Endothelial cell of umbilical vein (primary cell): ENCODE measurements at regions not wholly inside any gene's neighbourhood (a gene's known extent, or its start where the extent isn't known, plus 50 kb on each side); places are given as distances from the start of the nearest gene placed in this dataset.

Experiments used
- BruUV-seq: library from RNA; stranded (reverse); fragments of 400-500 nt; replicated peaks from 2 replicates; lab custom pipeline; 2021; lab: Mats Ljungman, UMichigan
- CTCF ChIA-PET: fragments of 300-600, 350-600 bp; sonication (Branson Sonifier 250); formaldehyde crosslinking; loops from one replicate; lab custom pipeline; 2021; ENCODE audit warnings: antibody characterized with exemption, inconsistent platforms; lab: Charles Lee
- POLR2A ChIA-PET: fragments of 300-600, 350-600 bp; sonication (Branson Sonifier 250); formaldehyde crosslinking; loops from one replicate; lab custom pipeline; 2021; ENCODE audit warnings: antibody characterized with exemption, inconsistent platforms; lab: Charles Lee
- DNase-seq: peaks from one replicate; pipeline ENCODE4 v3.0.0-alpha.2; 2011; ENCODE audit warnings: low read depth, low spot score
- FAIRE-seq: peaks from 2 replicates; lab custom pipeline; 2011; peaks lifted over from hg19 to GRCh38; lab: Jason Lieb, UNC
- H2AFZ ChIP-seq: 2 replicates; pipeline ENCODE4 v1.6.0; 2012; ENCODE audit warnings: low read depth, low read length, control low read depth, inconsistent platforms
- H3K27ac ChIP-seq: 2 replicates; pipeline ENCODE4 v1.5.1; 2011; ENCODE audit warnings: low read depth, mild to moderate bottlenecking, control low read depth, low read length, moderate library complexity; ENCODE audit not compliant: insufficient read depth
- H3K27me3 ChIP-seq, 2 experiments: 2 replicates each; pipeline versions ENCODE4 v1.6.0 to v1.6.1; 2011; ENCODE audit warnings: low read length in 2 of 2, mixed read lengths in 1 of 2; ENCODE audit not compliant: control insufficient read depth in 2 of 2, insufficient read depth in 2 of 2
- H3K36me3 ChIP-seq, 2 experiments: 2 replicates in 1 of 2; 3 replicates in 1 of 2; pipeline ENCODE4 v1.5.1; 2011; ENCODE audit warnings: low read length in 2 of 2, mild to moderate bottlenecking in 1 of 2, moderate library complexity in 1 of 2; ENCODE audit not compliant: control insufficient read depth in 2 of 2, insufficient read depth in 2 of 2; ENCODE audit errors: extremely low read depth in 1 of 2
- H3K4me1 ChIP-seq: 3 replicates; pipeline ENCODE4 v1.5.1; 2011; ENCODE audit warnings: mild to moderate bottlenecking, low read length; ENCODE audit not compliant: control insufficient read depth, insufficient read depth; ENCODE audit errors: extremely low read depth
- H3K4me2 ChIP-seq: 2 replicates; pipeline ENCODE4 v1.6.1; 2011; ENCODE audit warnings: low read length, control low read depth, mixed read lengths; ENCODE audit not compliant: insufficient read depth
- H3K4me3 ChIP-seq, 3 experiments: fragments of 200-600 bp in 1 of 3; sonication (generic), shearing (Covaris generic) in 1 of 3; replicated peaks in 1 of 3; 2 replicates each; pipeline ENCODE4 v1.5.1; 2011 to 2016; ENCODE audit warnings: control low read depth in 3 of 3, low read length in 3 of 3, mild to moderate bottlenecking in 2 of 3, inconsistent platforms in 1 of 3, low read depth in 1 of 3, moderate library complexity in 1 of 3; ENCODE audit not compliant: insufficient read depth in 1 of 3
- H3K79me2 ChIP-seq: 2 replicates; pipeline ENCODE4 v1.6.0; 2012; ENCODE audit warnings: low read length, inconsistent platforms; ENCODE audit not compliant: control insufficient read depth, insufficient read depth
- H3K9ac ChIP-seq: replicated peaks from 2 replicates; pipeline ENCODE3; 2011; ENCODE audit warnings: low read length, control low read depth; ENCODE audit not compliant: insufficient read depth; ENCODE audit errors: extremely low read depth
- H3K9me1 ChIP-seq: replicated peaks from 3 replicates; pipeline ENCODE4 v1.6.0; 2011; ENCODE audit warnings: mild to moderate bottlenecking, low read length; ENCODE audit not compliant: control insufficient read depth, insufficient read depth; ENCODE audit errors: extremely low read depth
- H3K9me3 ChIP-seq: replicated peaks from 2 replicates; pipeline ENCODE4 v1.5.1; 2012; ENCODE audit warnings: low read length, inconsistent platforms; ENCODE audit not compliant: control insufficient read depth, insufficient read depth
- H4K20me1 ChIP-seq: replicated peaks from 2 replicates; pipeline ENCODE3; 2011; ENCODE audit warnings: mild to moderate bottlenecking, low read length; ENCODE audit not compliant: control insufficient read depth, insufficient read depth; ENCODE audit errors: extremely low read depth
- CTCF ChIP-seq, 2 donors: IDR thresholded peaks; 1 replicate in 1 of 2; 2 replicates in 1 of 2; pipeline ENCODE4 v1.5.1; 2011; ENCODE audit warnings: low read length in 2 of 2, mild to moderate bottlenecking in 2 of 2, moderate library complexity in 2 of 2, control low read depth in 1 of 2, inconsistent platforms in 1 of 2, low read depth in 1 of 2; ENCODE audit not compliant: insufficient read depth in 1 of 2; ENCODE audit errors: extremely low read depth in 1 of 2
- EZH2 ChIP-seq: IDR thresholded peaks from 2 replicates; pipeline ENCODE4 v1.6.1; 2012; ENCODE audit warnings: borderline replicate concordance, low read depth, mild to moderate bottlenecking, moderate library complexity, low read length, inconsistent platforms; ENCODE audit not compliant: severe bottlenecking
- FOS ChIP-seq: IDR thresholded peaks from 2 replicates; pipeline ENCODE4 v1.6.1; 2011; ENCODE audit warnings: mild to moderate bottlenecking, low read length, moderate library complexity, borderline replicate concordance; ENCODE audit not compliant: insufficient read depth
- GATA2 ChIP-seq: IDR thresholded peaks from 2 replicates; pipeline ENCODE4 v1.7.0; 2011; ENCODE audit warnings: low read depth, mild to moderate bottlenecking, moderate library complexity, mixed read lengths, low read length; ENCODE audit not compliant: insufficient read length, insufficient read depth
- JUN ChIP-seq: IDR thresholded peaks from 2 replicates; pipeline ENCODE4 v1.6.1; 2011; ENCODE audit warnings: borderline replicate concordance, low read depth; ENCODE audit not compliant: insufficient read length, insufficient read depth
- MAX ChIP-seq: IDR thresholded peaks from 2 replicates; pipeline ENCODE4 v1.6.1; 2011; ENCODE audit not compliant: insufficient read depth, insufficient read length
- MYC ChIP-seq: IDR thresholded peaks from one replicate; pipeline ENCODE4 v1.6.1; 2011; ENCODE audit warnings: mild to moderate bottlenecking, low read depth, low read length
- POLR2A ChIP-seq: IDR thresholded peaks from 2 replicates; pipeline ENCODE4 v1.6.1; 2012; ENCODE audit warnings: low read depth, mild to moderate bottlenecking, control low read depth, low read length
- POLR2AphosphoS5 ChIP-seq: IDR thresholded peaks from 2 replicates; pipeline ENCODE4 v1.6.1; 2012; ENCODE audit warnings: low read depth, mild to moderate bottlenecking, control low read depth, low read length, moderate library complexity; ENCODE audit not compliant: insufficient read depth
- dilution Hi-C: fragments of 300-500 bp; cut with MboI; formaldehyde crosslinking; loops from one replicate; pipeline ENCODE4 v1.15.0; 2019; ENCODE audit warnings: low sequenced_read_pairs; ENCODE audit not compliant: extremely low pct_ligation_motif_present
- intact Hi-C: fragments of 100-400 bp; cut with micrococcal nuclease; formaldehyde crosslinking; loops from one replicate; pipeline ENCODE4 v1.10.0; 2022

DNA sequence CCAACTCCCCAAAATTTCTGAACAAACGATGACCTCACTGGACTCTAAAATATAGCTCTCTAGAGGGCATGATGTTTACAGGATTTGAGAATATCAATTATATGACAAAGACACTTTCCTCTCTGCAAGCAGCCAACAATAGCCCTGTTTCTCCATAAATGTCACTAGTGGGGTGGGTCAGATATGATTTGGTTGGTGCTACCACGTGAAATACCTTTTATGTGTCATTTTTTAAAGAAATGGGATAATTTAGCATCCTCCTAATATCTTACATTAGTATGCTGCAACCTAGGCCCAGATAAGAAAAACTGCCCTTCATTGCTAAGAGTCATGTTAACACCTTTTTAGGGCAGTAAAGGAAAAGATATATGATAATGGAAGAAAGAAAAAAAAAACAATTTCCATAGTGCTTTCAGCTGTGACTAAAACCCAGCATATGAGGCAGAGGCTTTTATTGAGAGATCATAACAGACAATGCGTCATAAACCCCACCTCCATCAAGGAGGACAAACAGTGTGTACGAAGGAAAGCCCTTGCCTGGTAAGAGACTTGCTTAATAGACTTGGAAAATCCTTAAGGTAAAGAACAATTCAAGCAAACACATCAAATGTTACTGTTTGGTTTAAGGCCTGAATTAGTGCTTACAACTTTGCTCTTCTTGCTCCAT lies 372.4 kb upstream of the PAPPA start:
- Histone ChIP-seq H3K9me3 (peaks cover 2% of the 10 kb centered on the region), H3K9ac (no peak overlapping the region), H3K36me3 (no peaks in the 10 kb centered on the region), H3K4me3 (no peak overlapping the region), H3K27ac (no peak overlapping the region), H3K79me2 (no peaks in the 10 kb centered on the region), H4K20me1 (no peaks in the 10 kb centered on the region), H3K27me3 (no peaks in the 10 kb centered on the region), H3K9me1 (no peaks in the 10 kb centered on the region), H3K4me2 (no peak overlapping the region), H2AFZ (no peak overlapping the region), H3K4me1 (no peaks in the 10 kb centered on the region)
- intact Hi-C loops (no loop called here), dilution Hi-C loops (no loop called here)
- DNase-seq (no peak), FAIRE-seq (no peak)
- no peak for TF ChIP-seq CTCF (IDR thresholded peaks at IDR 0.05; ENCODE audit: extremely low read depth in 1 of 2, insufficient read depth in 1 of 2, low read depth in 1 of 2, low read length in 2 of 2)
- TF ChIP-seq FOS = no peak
- TF ChIP-seq POLR2A = no peak
- no peak for TF ChIP-seq GATA2
- no peak for TF ChIP-seq JUN
- TF ChIP-seq MYC = no peak
- no peak for TF ChIP-seq EZH2
- TF ChIP-seq POLR2AphosphoS5 = no peak
- TF ChIP-seq MAX = no peak
- no TSS peak for BruUV-seq
- ChIA-PET POLR2A (no interaction called here), CTCF (no interaction called here)
